Pulmonary artery endothelial cell (primary cell): ENCODE measurements at regions not wholly inside any gene's neighbourhood (a gene's known extent, or its start where the extent isn't known, plus 50 kb on each side); places are given as distances from the start of the nearest gene placed in this dataset.
A peak's percentile ranks its signal among the peaks of the same experiment; 100 is the strongest.

Experiments
- DNase-seq: peaks from one replicate; pipeline ENCODE4 v3.0.0-alpha.2; 2011; ENCODE audit warnings: low read depth, low spot score

DNA sequence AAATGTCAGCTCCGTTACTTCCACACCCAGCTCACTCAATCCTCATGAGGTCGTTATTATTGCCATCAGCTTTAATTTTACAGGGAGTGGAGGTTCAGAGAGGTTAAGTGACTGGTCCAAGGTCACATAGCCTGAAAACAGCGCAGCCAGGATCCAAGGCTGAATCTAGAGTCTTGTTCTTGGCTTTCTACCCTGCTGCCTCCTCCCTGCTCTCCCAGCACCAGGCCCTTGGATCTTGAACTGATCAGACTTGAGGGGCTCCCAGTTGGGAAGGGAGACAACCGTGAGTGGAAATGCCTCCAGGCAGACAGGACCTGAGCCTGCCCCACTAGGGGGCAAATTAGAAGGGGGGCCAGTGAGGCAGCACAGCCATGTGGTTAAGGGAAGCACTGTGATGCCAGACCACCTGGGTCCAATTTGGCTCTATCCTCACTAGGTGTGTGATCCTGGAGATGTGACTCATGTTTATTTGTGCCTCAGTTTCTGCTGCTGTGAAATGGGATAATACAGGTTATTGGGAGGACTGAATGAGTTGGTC, 135.6 kb upstream of the PTPN1 start:
- DNase-seq: no peak

DNA sequence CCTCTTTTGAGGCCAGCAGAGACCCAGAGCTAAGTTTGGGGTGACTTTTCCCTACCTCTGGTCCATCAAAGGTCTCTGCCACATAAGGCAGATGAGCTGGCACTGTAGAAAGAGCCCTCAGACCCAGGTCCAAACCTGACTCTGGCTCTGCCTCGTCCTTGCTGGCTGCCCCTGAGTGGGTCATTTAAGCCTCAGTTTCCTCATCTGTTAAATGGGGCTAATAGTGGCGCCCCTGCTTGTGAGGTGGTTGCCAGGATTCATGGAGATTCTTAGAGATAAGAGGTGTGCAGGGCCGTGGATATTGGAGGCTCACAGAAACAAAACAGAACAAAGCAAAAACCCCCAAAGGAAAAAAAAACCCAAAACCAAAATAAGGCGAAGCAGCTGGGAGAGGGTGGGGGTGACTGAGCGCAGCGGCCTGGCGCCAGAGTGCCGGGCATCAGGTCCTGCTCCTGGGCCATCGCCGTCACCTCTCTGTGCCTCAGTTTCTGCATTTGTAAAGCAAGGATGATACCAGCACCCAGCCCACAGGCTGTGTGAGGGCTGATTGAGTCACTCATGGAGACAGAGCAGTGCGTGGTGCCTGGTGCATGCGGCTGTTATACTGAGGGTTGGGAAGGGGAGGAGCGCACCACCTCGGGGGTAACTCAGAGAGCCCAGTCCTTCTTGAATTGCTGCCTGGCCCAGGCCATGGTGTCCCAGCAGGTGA, 133.8 kb upstream of the PTPN1 start:
- DNase-seq: no peak

DNA sequence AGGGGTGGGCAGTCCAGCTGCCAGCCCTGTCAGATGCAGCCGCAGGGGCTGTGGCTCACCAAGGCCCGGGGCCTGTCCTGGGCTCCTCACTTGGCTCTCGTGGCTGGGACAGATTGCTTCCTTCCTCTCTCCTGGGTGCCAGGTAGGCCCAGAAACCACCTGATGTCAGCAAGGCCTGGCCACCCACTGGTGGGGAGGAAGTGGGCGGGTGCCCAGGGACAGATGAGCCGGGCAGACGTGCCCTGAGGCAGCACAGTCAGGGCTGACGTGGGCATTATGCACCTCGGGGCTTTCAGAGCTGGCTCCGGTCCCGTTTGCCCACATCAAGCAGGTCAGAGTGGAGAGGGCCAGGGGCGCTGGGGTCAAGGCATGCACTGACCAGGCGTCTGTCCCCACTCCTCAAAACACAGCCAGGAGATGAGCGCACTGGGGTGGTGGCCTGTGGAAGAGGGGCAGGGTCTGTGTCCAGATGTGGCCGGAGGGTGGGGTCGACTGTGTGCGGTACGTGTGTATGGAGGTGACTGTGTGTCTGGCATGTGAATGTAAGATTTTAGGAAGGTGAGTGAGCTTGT, 133.2 kb upstream of the PTPN1 start:
- DNase-seq: no peak

- no peak for DNase-seq
Measured at GRCh38 chr20:50378170-50379000, 131.8 kb upstream of the PTPN1 start.

DNA sequence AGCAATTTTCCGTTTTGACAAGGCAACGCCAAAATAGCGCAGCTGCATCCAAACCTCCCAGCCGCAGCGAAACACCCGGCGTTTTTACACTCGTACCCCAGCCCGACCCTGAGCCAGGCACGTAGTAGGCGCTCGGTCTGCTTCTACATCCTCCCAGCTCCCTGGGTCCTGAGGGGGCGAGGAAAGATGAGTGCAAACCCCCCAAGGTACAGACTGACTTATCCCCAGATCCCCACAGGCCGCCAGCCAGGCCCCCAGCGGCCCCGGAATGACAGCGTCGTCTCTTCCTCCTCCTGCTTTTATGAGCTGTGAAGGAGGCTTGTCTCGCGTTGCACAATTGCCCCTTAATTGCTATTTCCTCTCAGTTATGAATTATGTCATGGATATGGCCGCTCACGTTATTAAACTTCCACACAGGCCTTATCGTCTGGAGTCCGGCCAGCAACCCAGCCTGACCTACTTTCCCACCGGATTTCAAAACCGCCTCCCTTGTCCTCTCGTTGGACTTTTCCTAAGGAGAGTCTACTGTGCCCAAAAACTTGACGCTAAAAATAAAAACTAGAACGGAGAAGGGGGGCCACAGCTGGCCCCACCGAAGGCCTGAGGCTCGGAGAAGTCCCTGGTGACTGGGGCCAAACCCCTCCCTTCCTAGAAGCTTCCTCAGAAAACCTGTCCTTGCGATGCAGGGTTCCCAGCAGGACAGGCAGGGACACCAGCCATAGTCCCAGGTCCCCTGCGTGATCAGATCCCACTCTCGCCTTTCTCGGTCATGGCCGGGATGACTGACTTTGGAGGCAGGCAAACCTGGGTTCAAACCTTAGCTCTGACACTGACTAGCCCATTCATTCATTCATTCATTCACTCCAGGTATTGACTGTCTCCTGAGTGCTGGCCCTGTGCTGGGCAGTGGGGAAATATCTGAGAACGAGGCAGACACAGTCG, 130.9 kb upstream of the PTPN1 start:
- peak; percentile 22 for DNase-seq

DNA sequence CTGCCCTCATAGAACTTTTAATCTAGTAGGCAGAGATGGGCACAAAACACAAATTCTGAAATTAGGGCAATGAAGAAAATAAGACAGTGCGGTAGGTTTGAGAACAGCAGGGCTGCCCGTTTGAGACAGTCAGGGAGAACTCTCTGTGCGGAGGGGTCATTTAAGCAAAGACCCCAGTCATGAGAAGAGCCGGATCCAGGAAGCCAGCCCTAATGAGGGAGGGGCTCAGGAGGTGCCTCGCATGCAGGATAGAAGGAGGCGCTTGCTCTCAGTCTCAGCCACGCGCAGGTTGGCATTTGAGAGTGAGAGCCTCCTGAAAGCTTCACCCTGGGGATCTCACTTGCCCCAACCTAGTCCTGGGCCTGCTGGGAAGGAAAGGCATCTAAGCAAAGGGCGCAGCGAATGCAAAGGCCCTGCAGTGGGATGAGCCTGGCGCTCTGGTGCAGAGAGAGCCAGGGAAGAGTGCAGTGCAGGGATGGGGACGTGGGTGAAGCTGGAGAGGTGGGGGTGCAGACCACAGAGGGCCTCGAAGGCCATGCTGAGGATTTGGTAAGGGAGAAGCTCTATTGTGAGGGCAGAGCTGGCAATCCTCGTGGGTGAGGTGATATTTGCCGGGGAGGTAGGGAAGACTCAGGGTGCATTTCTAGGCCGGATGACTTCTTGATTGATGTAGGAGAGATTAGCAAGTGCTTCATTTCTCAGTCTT, 130.0 kb upstream of the PTPN1 start:
- DNase-seq: no peak

DNA sequence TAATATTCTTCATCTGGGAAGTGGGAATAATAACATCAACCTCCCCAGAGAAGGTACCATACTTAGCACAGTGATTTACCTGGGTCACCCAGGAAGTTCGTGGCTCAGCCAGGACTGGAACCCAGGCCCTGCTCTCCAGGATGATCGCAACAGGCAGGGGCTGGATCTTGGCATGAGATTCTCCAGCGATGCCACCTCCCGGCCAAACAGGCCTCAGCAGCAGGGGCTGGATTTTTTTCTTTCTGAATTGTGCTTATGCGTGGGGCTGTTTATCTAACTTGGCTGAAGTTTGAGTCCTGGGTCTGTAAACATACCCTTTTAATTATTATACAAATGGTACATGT, 129.5 kb upstream of the PTPN1 start:
- DNase-seq: no peak

- DNase-seq: no peak
Measured at GRCh38 chr20:50381075-50381732, 129.0 kb upstream of the PTPN1 start.

DNA sequence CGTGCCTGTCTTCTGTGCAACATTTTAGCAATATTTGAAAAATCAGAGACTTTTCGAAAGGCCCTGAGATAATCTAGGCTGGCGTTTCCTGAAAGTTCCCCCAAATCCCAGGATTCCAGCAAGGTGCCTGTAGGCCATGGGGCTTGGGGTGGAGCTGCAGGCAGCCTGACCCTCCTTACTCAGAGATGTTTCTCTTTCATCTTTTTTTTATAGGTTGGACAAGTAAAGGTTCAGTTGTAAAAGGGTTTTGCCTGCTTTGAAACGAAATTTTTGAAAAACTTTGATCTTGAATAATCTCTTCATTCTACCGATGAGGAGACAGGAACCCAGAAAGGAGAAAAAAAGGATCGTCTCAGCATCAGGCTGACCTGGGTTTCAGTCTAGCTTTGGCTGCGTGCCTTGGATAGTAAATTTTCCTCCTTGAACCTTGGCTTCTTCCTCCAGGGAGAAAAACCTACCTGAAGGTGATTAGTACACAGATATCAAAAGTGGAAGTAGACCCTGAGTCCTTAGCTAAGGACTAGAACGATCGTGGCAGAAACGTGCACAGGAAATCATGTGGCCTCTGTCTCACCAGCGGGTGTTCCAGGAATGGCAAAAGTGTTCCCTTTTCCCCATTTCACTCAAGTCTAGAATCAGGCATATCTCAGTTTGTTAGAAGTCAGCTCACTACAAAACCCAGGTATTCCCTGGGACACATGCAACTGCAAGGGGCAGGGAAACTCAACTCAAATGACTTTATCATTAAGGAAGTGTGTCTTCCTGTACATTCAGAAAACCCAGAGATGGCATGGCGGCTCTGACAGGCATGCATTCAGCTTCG, 128.2 kb upstream of the PTPN1 start:
- DNase-seq: no peak

DNA sequence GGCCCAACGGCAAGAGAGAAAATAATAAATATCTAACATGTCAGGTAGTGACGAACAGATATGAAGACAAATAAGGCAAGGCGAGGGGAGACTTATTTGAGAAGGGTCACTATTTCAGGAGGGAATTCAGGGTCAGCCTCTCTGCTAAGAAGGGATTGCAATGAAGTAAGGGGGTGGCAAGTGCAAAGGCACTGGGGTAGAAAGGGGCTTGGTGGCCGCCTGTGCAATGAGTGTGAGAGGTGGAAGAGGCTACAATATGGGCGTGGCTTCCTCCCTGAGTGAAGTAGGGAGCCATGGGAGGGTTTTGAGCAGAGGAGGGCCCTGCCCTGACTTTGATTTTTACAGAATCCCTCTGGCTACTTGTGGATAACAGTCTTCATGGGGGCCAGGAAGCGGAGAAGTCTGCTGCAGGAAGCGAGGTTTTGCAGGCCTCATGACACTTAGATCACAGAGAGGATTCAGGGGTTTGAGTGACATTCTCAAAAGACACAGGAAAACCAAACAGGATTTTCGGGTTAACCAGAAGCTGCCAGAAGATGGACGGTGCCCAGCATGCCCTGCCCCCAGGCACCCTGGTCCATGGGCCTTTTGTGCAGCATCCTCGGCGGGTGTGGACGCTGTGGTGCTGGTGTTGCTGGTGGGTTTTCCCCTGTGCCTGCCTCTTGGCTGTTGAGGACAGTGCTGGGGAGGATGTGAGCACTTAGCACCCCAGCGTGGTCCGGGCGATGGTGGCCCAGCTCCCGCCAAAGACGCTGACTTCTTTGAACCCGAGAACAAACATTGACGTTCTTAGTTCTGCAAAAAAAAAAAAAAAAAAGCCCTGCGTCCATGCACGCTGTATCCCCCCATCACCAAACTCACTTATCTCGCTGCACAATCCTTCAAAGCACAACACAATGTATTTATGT, 124.2 kb upstream of the PTPN1 start:
- DNase-seq: no peak

- DNase-seq: no peak
Measured at GRCh38 chr20:50386641-50386960, 123.6 kb upstream of the PTPN1 start.

DNA sequence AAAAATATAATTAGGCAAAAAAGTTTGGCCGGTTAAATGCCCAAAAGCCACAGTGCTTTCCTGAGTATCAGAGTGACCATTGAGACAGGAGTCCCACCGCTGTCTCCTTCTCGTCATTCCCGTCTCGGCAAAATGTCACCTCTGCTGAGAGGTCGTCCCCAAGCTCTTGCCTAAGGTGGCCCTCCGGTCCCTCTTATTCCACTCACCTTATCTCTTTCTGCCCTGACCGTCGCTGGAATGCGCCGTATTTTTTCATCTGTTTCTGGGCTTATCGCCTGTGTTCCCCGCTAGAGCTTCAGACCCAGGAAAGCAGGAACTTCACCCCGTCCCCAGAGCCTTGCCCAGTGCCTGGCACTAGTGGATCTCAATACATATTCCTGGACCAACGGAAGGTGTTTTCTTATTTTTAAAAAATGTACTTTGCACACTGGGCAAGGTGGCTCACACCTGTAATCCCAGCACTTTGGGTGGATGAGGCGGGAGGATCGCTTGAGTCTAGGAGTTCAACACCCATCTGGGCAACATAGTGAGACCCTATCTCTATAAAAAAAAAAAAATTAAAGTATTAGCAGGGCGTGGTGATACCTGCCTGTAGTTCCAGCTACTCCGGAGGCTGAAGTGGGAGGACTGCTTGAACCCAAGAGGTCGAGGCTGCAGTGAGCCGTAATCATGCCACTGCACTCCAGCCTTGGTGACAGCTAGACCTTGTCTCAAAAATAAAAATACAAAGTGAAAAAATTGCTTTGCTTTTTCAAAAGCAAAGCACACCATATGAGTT, 122.8 kb upstream of the PTPN1 start:
- no peak for DNase-seq

GRCh38 chr20:50387996-50388332, 122.2 kb upstream of the PTPN1 start:
- DNase-seq: no peak

- no peak for DNase-seq
Measured at GRCh38 chr20:50388733-50389437, 121.3 kb upstream of the PTPN1 start.

DNA sequence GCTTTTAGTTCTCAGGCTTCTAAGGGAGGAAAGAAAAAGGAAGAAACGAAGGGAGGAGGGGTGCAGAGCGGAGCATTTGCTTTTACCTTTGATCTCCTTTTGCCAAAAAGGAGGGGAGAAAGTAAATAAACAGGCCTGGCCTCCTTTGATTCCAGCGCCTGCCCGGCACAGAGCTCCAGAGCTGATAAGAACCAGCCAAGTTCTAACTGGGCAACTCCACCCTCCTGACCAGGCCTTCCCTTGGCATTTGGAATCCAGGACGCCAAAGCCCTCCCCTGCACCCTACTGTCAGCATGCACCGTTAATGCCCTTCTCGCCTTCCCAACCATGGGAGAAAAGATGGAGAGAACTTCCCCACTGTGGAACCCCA, 120.8 kb upstream of the PTPN1 start:
- DNase-seq: no peak

GRCh38 chr20:50389808-50390684, 120.1 kb upstream of the PTPN1 start:
- no peak for DNase-seq
